ENCODE measurements at regions not wholly inside any gene's neighbourhood (a gene's known extent, or its start where the extent isn't known, plus 50 kb on each side); places are given as distances from the start of the nearest gene placed in this dataset.
A peak's percentile ranks its signal among the peaks of the same experiment; 100 is the strongest.

GRCh38 chr5:155628346-155628745 lies 614.8 kb downstream of the KIF4B start:
- no peak overlapping the region for H2BK5ac ChIP-seq (ENCODE audit: low read length)
- no peak overlapping the region for H2BK12ac ChIP-seq (ENCODE audit: low read length)
- H3K18ac ChIP-seq (ENCODE audit: low read length), result no peak overlapping the region
- H3K4ac ChIP-seq (ENCODE audit: low read length), result no peak overlapping the region
- H3K27ac ChIP-seq (replicated peaks; ENCODE audit: low read length), result no peak overlapping the region
- no CpG with 5 or more reads among the region's 7 CpGs for WGBS, 2 donors (ENCODE audit: extremely low coverage in 2 of 2, insufficient read length in 2 of 2, insufficient replicate concordance in 1 of 2)
- H4K91ac ChIP-seq (ENCODE audit: low read depth, low read length, poor library complexity), result no peak overlapping the region
- no peak for DNase-seq (ENCODE audit: low spot score)
- H3K9ac ChIP-seq (ENCODE audit: low read depth, low read length, poor library complexity), result no peak overlapping the region
- H3K9me3 ChIP-seq (replicated peaks in 1 of 2; ENCODE audit: control insufficient read depth in 2 of 2, insufficient read depth in 1 of 2, low read depth in 1 of 2, low read length in 2 of 2), result peaks cover 0 to 4% of the 10 kb centered on the region in 2 donors
- no peak overlapping the region for H2BK15ac ChIP-seq (ENCODE audit: low read length)
- no peaks in the 10 kb centered on the region for H3K36me3 ChIP-seq (replicated peaks in 1 of 2; ENCODE audit: control insufficient read depth in 2 of 2, insufficient read depth in 2 of 2, low read length in 2 of 2)
- no peak overlapping the region for H3K23ac ChIP-seq (ENCODE audit: low read depth, low read length, poor library complexity)
- H3K79me1 ChIP-seq (ENCODE audit: low read depth, low read length), result no peaks in the 10 kb centered on the region
- H4K8ac ChIP-seq (ENCODE audit: low read depth, low read length), result no peak overlapping the region
- no peak overlapping the region for H2BK120ac ChIP-seq (ENCODE audit: low read depth, low read length)
- H3K14ac ChIP-seq (ENCODE audit: low read length), result no peak overlapping the region
- no peak overlapping the region for H2AK5ac ChIP-seq (ENCODE audit: low read depth, low read length)
- H3K4me2 ChIP-seq (ENCODE audit: insufficient read depth, low read length, poor library complexity, severe bottlenecking), result no peak overlapping the region
- no peak overlapping the region for H3K4me3 ChIP-seq (ENCODE audit: low read length in 2 of 2)
- H2AFZ ChIP-seq (ENCODE audit: low read length), result no peak overlapping the region
- no peaks in the 10 kb centered on the region for H3K27me3 ChIP-seq (ENCODE audit: control insufficient read depth in 3 of 3, insufficient read depth in 3 of 3, low read depth in 1 of 3, low read length in 3 of 3)
- H3K4me1 ChIP-seq (ENCODE audit: control insufficient read depth in 2 of 2, insufficient read depth in 1 of 2, low read depth in 1 of 2, low read length in 2 of 2), result no peaks in the 10 kb centered on the region

GRCh38 chr5:155629597-155629996 lies 616.0 kb downstream of the KIF4B start:
- Histone ChIP-seq H2BK120ac (ENCODE audit: low read depth, low read length) (no peak overlapping the region), H3K4me1 (ENCODE audit: control insufficient read depth in 2 of 2, insufficient read depth in 1 of 2, low read depth in 1 of 2, low read length in 2 of 2) (no peaks in the 10 kb centered on the region), H2AK5ac (ENCODE audit: low read depth, low read length) (no peak overlapping the region), H3K79me1 (ENCODE audit: low read depth, low read length) (no peaks in the 10 kb centered on the region), H2AFZ (ENCODE audit: low read length) (no peak overlapping the region), H2BK5ac (ENCODE audit: low read length) (no peak overlapping the region), H3K18ac (ENCODE audit: low read length) (no peak overlapping the region), H3K4me2 (ENCODE audit: insufficient read depth, low read length, poor library complexity, severe bottlenecking) (no peak overlapping the region), H4K91ac (ENCODE audit: low read depth, low read length, poor library complexity) (no peak overlapping the region), H2BK15ac (ENCODE audit: low read length) (no peak overlapping the region), H3K36me3 (replicated peaks in 1 of 2; ENCODE audit: control insufficient read depth in 2 of 2, insufficient read depth in 2 of 2, low read length in 2 of 2) (no peaks in the 10 kb centered on the region), H3K27me3 (ENCODE audit: control insufficient read depth in 3 of 3, insufficient read depth in 3 of 3, low read depth in 1 of 3, low read length in 3 of 3) (no peaks in the 10 kb centered on the region), H3K9ac (ENCODE audit: low read depth, low read length, poor library complexity) (no peak overlapping the region), H3K9me3 (replicated peaks in 1 of 2; ENCODE audit: control insufficient read depth in 2 of 2, insufficient read depth in 1 of 2, low read depth in 1 of 2, low read length in 2 of 2) (peaks cover 0 to 7% of the 10 kb centered on the region in 2 donors), H4K8ac (ENCODE audit: low read depth, low read length) (no peak overlapping the region), H3K14ac (ENCODE audit: low read length) (no peak overlapping the region), H3K27ac (replicated peaks; ENCODE audit: low read length) (no peak overlapping the region), H3K23ac (ENCODE audit: low read depth, low read length, poor library complexity) (no peak overlapping the region), H3K4me3 (ENCODE audit: low read length in 2 of 2) (no peak overlapping the region), H3K4ac (ENCODE audit: low read length) (no peak overlapping the region), H2BK12ac (ENCODE audit: low read length) (no peak overlapping the region)
- no peak for DNase-seq (ENCODE audit: low spot score)
- WGBS, 2 donors (ENCODE audit: extremely low coverage in 2 of 2, insufficient read length in 2 of 2, insufficient replicate concordance in 1 of 2), result no CpG with 5 or more reads among the region's 1 CpG

GRCh38 chr5:155631116-155631515 lies 617.6 kb downstream of the KIF4B start:
- Histone ChIP-seq H4K91ac (ENCODE audit: low read depth, low read length, poor library complexity) (no peak overlapping the region), H4K8ac (ENCODE audit: low read depth, low read length) (no peak overlapping the region), H2AFZ (ENCODE audit: low read length) (no peak overlapping the region), H3K23ac (ENCODE audit: low read depth, low read length, poor library complexity) (no peak overlapping the region), H3K4me1 (ENCODE audit: control insufficient read depth in 2 of 2, insufficient read depth in 1 of 2, low read depth in 1 of 2, low read length in 2 of 2) (no peaks in the 10 kb centered on the region), H2AK5ac (ENCODE audit: low read depth, low read length) (no peak overlapping the region), H3K36me3 (replicated peaks in 1 of 2; ENCODE audit: control insufficient read depth in 2 of 2, insufficient read depth in 2 of 2, low read length in 2 of 2) (no peaks in the 10 kb centered on the region), H3K27ac (replicated peaks; ENCODE audit: low read length) (no peak overlapping the region), H3K27me3 (ENCODE audit: control insufficient read depth in 3 of 3, insufficient read depth in 3 of 3, low read depth in 1 of 3, low read length in 3 of 3) (no peaks in the 10 kb centered on the region), H2BK120ac (ENCODE audit: low read depth, low read length) (no peak overlapping the region), H3K4me3 (ENCODE audit: low read length in 2 of 2) (no peak overlapping the region), H3K9ac (ENCODE audit: low read depth, low read length, poor library complexity) (no peak overlapping the region), H2BK15ac (ENCODE audit: low read length) (no peak overlapping the region), H2BK5ac (ENCODE audit: low read length) (no peak overlapping the region), H3K4ac (ENCODE audit: low read length) (no peak overlapping the region), H2BK12ac (ENCODE audit: low read length) (no peak overlapping the region), H3K9me3 (replicated peaks in 1 of 2; ENCODE audit: control insufficient read depth in 2 of 2, insufficient read depth in 1 of 2, low read depth in 1 of 2, low read length in 2 of 2) (peaks cover 0 to 7% of the 10 kb centered on the region in 2 donors), H3K4me2 (ENCODE audit: insufficient read depth, low read length, poor library complexity, severe bottlenecking) (no peak overlapping the region), H3K18ac (ENCODE audit: low read length) (no peak overlapping the region), H3K79me1 (ENCODE audit: low read depth, low read length) (no peaks in the 10 kb centered on the region), H3K14ac (ENCODE audit: low read length) (no peak overlapping the region)
- DNase-seq (ENCODE audit: low spot score), result no peak
- no CpG with 5 or more reads among the region's 3 CpGs for WGBS, 2 donors (ENCODE audit: extremely low coverage in 2 of 2, insufficient read length in 2 of 2, insufficient replicate concordance in 1 of 2)

GRCh38 chr5:155633338-155633957 lies 619.9 kb downstream of the KIF4B start:
- H2AK5ac ChIP-seq (ENCODE audit: low read depth, low read length), result no peak overlapping the region
- no peak overlapping the region for H3K27ac ChIP-seq (replicated peaks; ENCODE audit: low read length)
- H4K91ac ChIP-seq (ENCODE audit: low read depth, low read length, poor library complexity), result no peak overlapping the region
- H3K23ac ChIP-seq (ENCODE audit: low read depth, low read length, poor library complexity), result no peak overlapping the region
- WGBS, 2 donors (ENCODE audit: extremely low coverage in 2 of 2, insufficient read length in 2 of 2, insufficient replicate concordance in 1 of 2), result no CpG with 5 or more reads among the region's 3 CpGs
- H3K9me3 ChIP-seq (replicated peaks in 1 of 2; ENCODE audit: control insufficient read depth in 2 of 2, insufficient read depth in 1 of 2, low read depth in 1 of 2, low read length in 2 of 2), result peaks cover 0 to 7% of the 10 kb centered on the region in 2 donors
- H3K9ac ChIP-seq (ENCODE audit: low read depth, low read length, poor library complexity), result no peak overlapping the region
- no peak overlapping the region for H3K4me2 ChIP-seq (ENCODE audit: insufficient read depth, low read length, poor library complexity, severe bottlenecking)
- no peaks in the 10 kb centered on the region for H3K4me1 ChIP-seq (ENCODE audit: control insufficient read depth in 2 of 2, insufficient read depth in 1 of 2, low read depth in 1 of 2, low read length in 2 of 2)
- H2BK120ac ChIP-seq (ENCODE audit: low read depth, low read length), result no peak overlapping the region
- H3K79me1 ChIP-seq (ENCODE audit: low read depth, low read length), result no peaks in the 10 kb centered on the region
- H4K8ac ChIP-seq (ENCODE audit: low read depth, low read length), result peak overlapping the region; percentile 97
- H3K18ac ChIP-seq (ENCODE audit: low read length), result peak overlapping the region; percentile 64
- peak overlapping the region; percentile 71 for H3K14ac ChIP-seq (ENCODE audit: low read length)
- peak overlapping the region in 1 of 2 donors; percentile 60 for H3K4me3 ChIP-seq (ENCODE audit: low read length in 2 of 2)
- no peak overlapping the region for H2BK12ac ChIP-seq (ENCODE audit: low read length)
- H2AFZ ChIP-seq (ENCODE audit: low read length), result no peak overlapping the region
- H2BK5ac ChIP-seq (ENCODE audit: low read length), result no peak overlapping the region
- H3K4ac ChIP-seq (ENCODE audit: low read length), result peak overlapping the region; percentile 89
- no peaks in the 10 kb centered on the region for H3K27me3 ChIP-seq (ENCODE audit: control insufficient read depth in 3 of 3, insufficient read depth in 3 of 3, low read depth in 1 of 3, low read length in 3 of 3)
- no peaks in the 10 kb centered on the region for H3K36me3 ChIP-seq (replicated peaks in 1 of 2; ENCODE audit: control insufficient read depth in 2 of 2, insufficient read depth in 2 of 2, low read length in 2 of 2)
- H2BK15ac ChIP-seq (ENCODE audit: low read length), result no peak overlapping the region
- no peak for DNase-seq (ENCODE audit: low spot score)
